ENCODE measurements at regions not wholly inside any gene's neighbourhood (a gene's known extent, or its start where the extent isn't known, plus 50 kb on each side); places are given as distances from the start of the nearest gene placed in this dataset.
"Not testable (repeated sequence)": the region's sequence is repeated elsewhere in the genome, so short reads cannot be mapped to it uniquely, and the experiment has no call there.

- no peak for DNase-seq
Measured at GRCh38 chr3:148531836-148532235, 165.9 kb upstream of the AGTR1 start.

DNA sequence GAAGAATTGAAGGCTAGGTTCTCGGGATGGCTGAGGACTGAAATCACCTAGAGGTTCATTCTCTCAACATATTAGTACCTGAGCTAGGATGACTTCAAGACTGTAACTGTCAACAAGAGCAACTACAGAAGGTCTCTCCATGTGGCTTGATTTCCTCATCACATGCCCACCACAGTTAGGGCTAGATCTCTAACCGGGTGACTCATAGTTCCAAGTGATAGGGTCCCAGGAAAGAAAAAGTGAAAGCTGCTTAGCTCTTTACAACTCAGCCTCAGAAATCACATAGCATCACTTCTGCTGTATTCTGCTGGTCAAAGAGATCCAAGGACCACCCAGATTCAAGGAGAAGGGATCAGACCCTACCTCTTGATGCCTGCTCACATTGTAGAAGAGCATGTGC lies 165.4 kb upstream of the AGTR1 start:
- no peak for DNase-seq

DNA sequence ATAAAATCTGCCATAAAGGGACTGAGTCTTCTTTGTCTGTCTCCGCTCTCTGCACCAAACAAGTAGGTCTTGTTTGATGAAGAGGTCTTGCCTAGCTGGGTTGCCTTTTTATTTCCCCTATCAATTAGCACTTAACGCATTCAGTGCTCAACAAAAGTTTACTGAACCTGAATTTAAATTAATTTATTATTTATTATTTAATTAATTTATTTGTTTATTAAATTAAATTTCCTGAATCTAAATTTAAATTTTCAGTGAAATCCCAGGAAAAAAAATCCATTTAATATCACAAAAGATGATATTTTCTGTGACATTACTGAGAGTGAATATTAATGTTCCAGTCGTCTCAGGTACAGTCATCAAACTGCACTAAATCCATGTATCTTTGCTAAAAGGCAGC lies 164.9 kb upstream of the AGTR1 start:
- no peak for DNase-seq

- no peak for DNase-seq
Measured at GRCh38 chr3:148534089-148534988, 163.4 kb upstream of the AGTR1 start.

DNA sequence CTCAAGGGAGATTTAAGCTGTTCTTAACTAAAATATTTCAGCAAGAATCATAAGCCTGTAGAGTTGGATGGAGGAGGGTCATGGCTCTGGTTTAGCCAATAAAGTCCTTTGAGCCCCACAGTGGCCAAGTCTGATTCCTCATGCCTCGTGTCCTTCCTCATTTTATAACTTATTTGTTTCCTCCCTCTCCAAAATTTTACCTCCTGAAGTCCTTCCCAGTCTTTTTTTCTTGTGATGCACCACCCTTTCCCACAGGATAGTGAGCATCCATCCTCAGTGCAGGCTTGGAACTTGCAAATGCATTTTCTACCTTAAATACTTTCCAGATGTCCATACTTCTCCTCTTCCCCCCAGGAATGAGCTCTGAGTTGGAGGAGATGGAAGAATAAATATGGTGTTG lies 162.7 kb upstream of the AGTR1 start:
- no peak for DNase-seq

- no peak for DNase-seq
Measured at GRCh38 chr3:148540266-148540665, 157.4 kb upstream of the AGTR1 start.

- no peak for DNase-seq
Measured at GRCh38 chr3:148540851-148541250, 156.9 kb upstream of the AGTR1 start.

DNA sequence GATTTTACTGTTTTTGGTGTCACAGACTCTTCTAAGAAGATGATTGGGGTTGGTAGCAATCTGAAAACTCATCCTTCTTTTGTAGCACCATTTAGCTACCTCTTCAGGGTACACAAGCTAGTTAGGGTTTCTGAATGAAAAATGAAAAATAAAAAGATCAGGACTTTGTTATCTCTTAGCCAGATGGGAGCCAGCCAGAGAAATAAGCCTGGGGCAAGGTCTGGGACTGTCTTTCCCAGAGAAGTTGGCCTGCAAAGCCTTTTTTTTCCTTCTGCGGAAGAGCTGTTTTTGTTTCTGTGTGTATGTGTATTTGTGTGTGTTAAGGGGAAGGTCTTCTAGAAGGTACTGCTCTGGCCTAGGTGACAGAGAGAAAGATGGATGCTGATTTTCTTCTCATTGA lies 150.7 kb upstream of the AGTR1 start:
- DNase-seq, result no peak

DNA sequence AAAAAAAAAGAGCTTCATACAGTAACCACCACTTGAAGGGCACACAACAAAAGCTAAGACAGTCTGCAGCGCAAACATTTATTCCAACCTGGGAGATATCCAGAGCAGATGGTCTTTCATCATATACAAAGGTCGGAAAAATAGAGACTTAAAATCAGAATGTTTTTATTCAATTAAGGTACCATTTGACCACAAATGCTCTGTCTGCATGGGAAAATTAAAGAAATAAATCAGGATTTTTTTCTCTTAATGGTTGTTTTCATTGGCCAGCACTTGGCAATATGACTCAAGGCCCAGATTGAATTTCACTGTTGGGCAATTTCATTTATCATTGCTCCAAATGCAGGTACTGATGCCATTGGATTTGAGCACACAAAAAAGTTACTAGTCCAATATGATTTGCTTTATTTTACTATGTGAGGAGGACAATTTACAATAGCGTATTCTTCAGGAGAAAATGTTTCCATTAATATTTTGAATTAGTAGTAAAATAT lies 145.9 kb upstream of the AGTR1 start:
- no peak for DNase-seq

- no peak for DNase-seq
Measured at GRCh38 chr3:148554367-148554766, 143.3 kb upstream of the AGTR1 start.

GRCh38 chr3:148556664-148557063 lies 141.0 kb upstream of the AGTR1 start:
- no peak for DNase-seq

DNA sequence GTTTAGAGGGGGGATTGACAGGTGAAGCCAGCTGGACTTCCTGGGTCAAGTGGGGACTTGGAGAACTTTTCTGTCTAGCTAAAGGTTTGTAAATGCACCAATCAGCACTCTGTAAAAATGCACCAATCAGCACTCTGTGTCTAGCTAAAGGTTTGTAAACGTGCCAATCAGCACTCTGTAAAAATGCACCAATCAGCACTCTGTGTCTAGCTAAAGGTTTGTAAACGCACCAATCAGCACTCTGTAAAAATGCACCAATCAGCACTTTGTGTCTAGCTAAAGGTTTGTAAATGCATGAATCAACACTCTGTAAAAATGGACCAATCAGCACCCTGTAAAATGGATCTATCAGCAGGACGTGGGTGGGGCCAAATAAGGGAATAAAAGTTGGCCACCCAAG lies 120.1 kb upstream of the AGTR1 start:
- DNase-seq, result not testable (repeated sequence)

DNA sequence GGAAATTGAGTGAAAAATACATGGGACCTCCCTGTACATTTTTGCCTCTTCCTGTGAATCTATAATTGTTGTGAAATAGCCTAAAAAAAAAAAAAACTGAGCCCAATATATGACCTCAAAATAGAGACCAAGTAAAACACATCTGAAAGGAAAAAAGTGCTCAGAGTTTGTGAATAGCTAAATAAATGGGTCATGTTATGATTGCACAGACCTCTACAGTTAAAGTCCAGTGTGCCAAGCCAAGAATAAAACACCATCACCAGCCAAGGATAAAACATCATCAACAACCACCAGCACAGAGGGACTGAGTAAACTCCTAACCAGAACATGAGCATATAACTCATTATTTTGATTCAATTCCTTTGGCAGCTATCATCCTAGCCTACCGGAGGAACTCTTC lies 115.6 kb upstream of the AGTR1 start:
- DNase-seq, result no peak

- no peak for DNase-seq
Measured at GRCh38 chr3:148583793-148584192, 113.9 kb upstream of the AGTR1 start.

DNA sequence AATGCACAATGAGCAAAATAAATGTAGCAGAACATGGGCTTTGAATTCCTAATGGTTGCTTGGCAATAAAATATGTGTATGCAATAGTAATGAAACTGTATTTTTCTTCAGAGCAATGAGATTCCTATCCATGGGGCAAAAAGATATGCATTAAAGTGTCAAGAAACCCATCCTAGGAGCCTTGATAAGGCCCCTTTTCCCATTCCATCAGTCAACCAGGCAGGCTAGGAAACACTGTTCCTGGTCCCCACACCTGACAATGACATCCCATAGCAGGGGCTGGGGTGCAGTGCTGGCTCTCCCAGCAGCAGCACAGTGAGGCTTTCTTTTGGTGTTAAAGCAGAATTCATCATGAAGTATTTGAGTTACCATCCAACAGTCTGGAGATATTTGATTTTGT lies 113.3 kb upstream of the AGTR1 start:
- no peak for DNase-seq

- DNase-seq, result no peak
Measured at GRCh38 chr3:148585671-148586379, 111.9 kb upstream of the AGTR1 start.

DNA sequence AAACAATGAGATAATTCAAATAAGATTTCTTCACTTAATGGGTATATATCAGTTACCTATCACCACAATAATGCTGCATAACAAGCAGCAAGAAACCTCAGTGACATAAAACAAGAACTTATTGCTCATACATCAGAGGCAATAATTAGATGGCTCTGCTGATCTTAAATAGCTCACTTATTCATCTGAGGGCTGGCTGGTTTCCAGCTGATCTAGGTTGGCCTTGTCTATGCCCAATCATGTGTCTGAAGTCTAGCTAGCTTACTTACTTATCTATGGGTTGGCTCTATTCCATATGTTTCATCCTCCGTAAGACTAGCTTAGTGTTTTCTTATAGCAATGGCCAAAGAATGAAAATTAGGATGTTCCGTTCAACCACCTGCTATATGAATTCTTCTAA lies 109.4 kb upstream of the AGTR1 start:
- no peak for DNase-seq

GRCh38 chr3:148591525-148591924 lies 106.2 kb upstream of the AGTR1 start:
- DNase-seq, result no peak

- DNase-seq, result no peak
Measured at GRCh38 chr3:148598619-148599018, 99.1 kb upstream of the AGTR1 start.

DNA sequence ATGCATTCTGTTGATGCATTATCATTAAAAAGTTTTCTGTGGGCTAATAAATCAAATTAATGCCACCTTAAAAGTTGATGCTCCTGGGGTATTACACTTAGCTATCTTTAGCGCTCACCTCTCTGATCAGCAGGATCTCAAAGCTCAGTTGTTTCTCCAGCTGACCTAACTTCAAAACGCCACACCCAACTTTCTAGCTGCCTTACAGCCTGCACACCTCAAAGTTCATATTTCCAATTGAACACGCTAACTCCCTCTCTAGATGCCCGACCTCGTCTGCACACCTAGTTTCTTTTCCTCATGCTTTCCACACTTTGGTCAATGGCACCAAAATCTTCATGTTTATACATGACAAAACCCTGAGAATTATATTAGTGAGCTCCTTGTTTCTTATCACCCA lies 98.2 kb upstream of the AGTR1 start:
- no peak for DNase-seq

DNA sequence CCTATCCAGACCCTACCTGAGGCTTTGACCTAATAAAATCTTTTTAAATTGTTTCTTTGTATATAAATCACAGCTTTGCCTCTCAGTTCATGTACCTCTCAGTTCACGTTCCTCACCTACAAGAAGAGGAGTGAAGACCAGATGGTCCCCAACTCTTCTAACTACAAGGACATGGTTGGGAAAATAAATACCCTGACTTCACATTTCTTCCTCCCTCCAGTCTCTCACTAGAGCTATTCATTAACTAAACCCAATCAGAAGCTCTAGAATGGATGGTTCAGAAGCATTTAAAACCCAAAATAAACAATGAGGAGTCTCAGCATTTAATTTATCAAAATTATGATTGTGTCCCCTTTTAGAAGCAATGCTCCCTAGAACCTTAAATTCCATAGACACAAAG lies 97.3 kb upstream of the AGTR1 start:
- DNase-seq, result no peak

- DNase-seq, result no peak
Measured at GRCh38 chr3:148600902-148601765, 96.6 kb upstream of the AGTR1 start.

Data from hippocampal formation (tissue), 2 donors.